OCI-LY1 (cell line): ENCODE measurements at regions not wholly inside any gene's neighbourhood (a gene's known extent, or its start where the extent isn't known, plus 50 kb on each side); places are given as distances from the start of the nearest gene placed in this dataset.

Experiments
- H2AFZ ChIP-seq: fragments of 200-600 bp; sonication (generic), shearing (Covaris generic); 2 replicates; pipeline ENCODE4 v1.6.0; 2014; ENCODE audit warnings: antibody characterized with exemption, mild to moderate bottlenecking, low read length
- H3F3A ChIP-seq: fragments of 200-600 bp; sonication (generic), shearing (Covaris generic); 2 replicates; pipeline ENCODE4 v1.6.0; 2014; ENCODE audit warnings: mild to moderate bottlenecking, antibody characterized with exemption, low read length, moderate library complexity; ENCODE audit not compliant: insufficient read depth
- H3K27ac ChIP-seq: fragments of 200-600 bp; sonication (generic); 2 replicates; pipeline ENCODE4 v1.5.1; 2014; ENCODE audit warnings: low read length, mixed run types, mild to moderate bottlenecking, low read depth; ENCODE audit not compliant: poor library complexity, severe bottlenecking
- H3K27me3 ChIP-seq: fragments of 200-600 bp; sonication (generic); 2 replicates; pipeline ENCODE4 v1.6.0; 2014; ENCODE audit warnings: antibody characterized with exemption, mild to moderate bottlenecking, low read length, moderate library complexity; ENCODE audit not compliant: insufficient read depth
- H3K36me3 ChIP-seq: fragments of 200-600 bp; sonication (generic); 2 replicates; pipeline ENCODE4 v1.6.1; 2014; ENCODE audit warnings: mild to moderate bottlenecking, antibody characterized with exemption, low read length, moderate library complexity, mixed read lengths; ENCODE audit not compliant: insufficient read depth
- H3K4me1 ChIP-seq: fragments of 200-600 bp; sonication (generic); 2 replicates; pipeline ENCODE4 v1.5.1; 2014; ENCODE audit warnings: mild to moderate bottlenecking, low read length, moderate library complexity; ENCODE audit not compliant: insufficient read depth, severe bottlenecking
- H3K4me2 ChIP-seq: fragments of 200-600 bp; sonication (generic), shearing (Covaris generic); 2 replicates; pipeline ENCODE4 v1.6.1; 2014; ENCODE audit warnings: low read length
- H3K4me3 ChIP-seq: fragments of 200-600 bp; sonication (generic); 2 replicates; pipeline ENCODE4 v1.5.1; 2014; ENCODE audit warnings: low read length, low read depth, mild to moderate bottlenecking, mixed read lengths; ENCODE audit not compliant: poor library complexity, severe bottlenecking
- H3K79me2 ChIP-seq: fragments of 200-600 bp; shearing (Covaris generic); 2 replicates; pipeline ENCODE4 v1.6.1; 2016; ENCODE audit warnings: mixed run types, low read length, mixed read lengths; ENCODE audit not compliant: insufficient read depth
- H3K9ac ChIP-seq: fragments of 200-600 bp; sonication (generic), shearing (Covaris generic); 2 replicates; pipeline ENCODE4 v1.6.1; 2014; ENCODE audit warnings: mild to moderate bottlenecking, low read length, mixed read lengths
- H3K9me2 ChIP-seq: fragments of 200-600 bp; sonication (generic), shearing (Covaris generic); 2 replicates; pipeline ENCODE4 v1.6.1; 2014; ENCODE audit warnings: low read depth, mild to moderate bottlenecking, low read length, mixed read lengths
- H3K9me3 ChIP-seq: fragments of 200-600 bp; shearing (Covaris generic); 2 replicates; pipeline ENCODE4 v1.6.1; 2014; ENCODE audit warnings: low read length, mixed read lengths
- H4K20me1 ChIP-seq: fragments of 200-600 bp; sonication (generic), shearing (Covaris generic); 2 replicates; pipeline ENCODE4 v1.6.0; 2016; ENCODE audit warnings: mild to moderate bottlenecking, low read length; ENCODE audit not compliant: insufficient read depth
- CTCF ChIP-seq: fragments of 200-600 bp; sonication (generic), shearing (Covaris generic); IDR thresholded peaks from 2 replicates; pipeline ENCODE4 v1.5.1; 2017; ENCODE audit warnings: mild to moderate bottlenecking, antibody characterized with exemption, low read length, moderate library complexity, mixed read lengths
- EZH2 ChIP-seq: fragments of 200-600 bp; sonication (generic), shearing (Covaris generic); IDR thresholded peaks from 2 replicates; pipeline ENCODE4 v1.8.0; 2017; ENCODE audit warnings: borderline replicate concordance, mixed run types, mild to moderate bottlenecking, antibody characterized with exemption, low read length, moderate library complexity, mixed read lengths

GRCh38 chr3:187974871-187975271 is 179.1 kb upstream of the LPP start:
- no peaks in the 10 kb centered on the region for H4K20me1 ChIP-seq
- no peaks in the 10 kb centered on the region for H3K9me2 ChIP-seq
- H3K4me3 ChIP-seq: peak overlapping the region; percentile 66
- TF ChIP-seq EZH2 (no peak), CTCF (peak; percentile 67; the same call in 1 of the 2 replicates)
- no peaks in the 10 kb centered on the region for H3K9me3 ChIP-seq
- H3F3A ChIP-seq: peaks cover 31% of the 10 kb centered on the region
- peaks cover 100% of the 10 kb centered on the region for H3K4me1 ChIP-seq
- H3K27ac ChIP-seq: peak overlapping the region; percentile 97
- H3K79me2 ChIP-seq: peaks cover 37% of the 10 kb centered on the region
- peak overlapping the region; percentile 87 for H3K9ac ChIP-seq
- H3K36me3 ChIP-seq: peaks cover 6% of the 10 kb centered on the region; the same call in 1 of the 2 replicates
- H3K27me3 ChIP-seq: no peaks in the 10 kb centered on the region
- H2AFZ ChIP-seq: no peak overlapping the region
- H3K4me2 ChIP-seq: peak overlapping the region; percentile 83

- Histone ChIP-seq H3K9ac (peak overlapping the region; percentile 87), H2AFZ (no peak overlapping the region), H3K4me1 (peaks cover 100% of the 10 kb centered on the region), H3K27ac (peak overlapping the region; percentile 97), H3K79me2 (peaks cover 37% of the 10 kb centered on the region), H3K36me3 (peaks cover 6% of the 10 kb centered on the region; the same call in 1 of the 2 replicates), H3K9me2 (no peaks in the 10 kb centered on the region), H3K4me2 (peak overlapping the region; percentile 83), H3F3A (peaks cover 28% of the 10 kb centered on the region), H3K9me3 (no peaks in the 10 kb centered on the region), H3K4me3 (peak overlapping the region; percentile 66), H3K27me3 (no peaks in the 10 kb centered on the region), H4K20me1 (no peaks in the 10 kb centered on the region)
- TF ChIP-seq CTCF (no peak), EZH2 (no peak)
These were observed 178.2 kb upstream of the LPP start for GRCh38 chr3:187975561-187976364.

GRCh38 chr3:187976365-187976900 is 177.5 kb upstream of the LPP start:
- no peaks in the 10 kb centered on the region for H3K27me3 ChIP-seq
- H3K4me3 ChIP-seq: peak overlapping the region; percentile 66
- H2AFZ ChIP-seq: no peak overlapping the region
- peaks cover 30% of the 10 kb centered on the region for H3F3A ChIP-seq
- peak overlapping the region; percentile 87 for H3K9ac ChIP-seq
- no peaks in the 10 kb centered on the region for H3K9me2 ChIP-seq
- peaks cover 100% of the 10 kb centered on the region for H3K4me1 ChIP-seq
- H3K9me3 ChIP-seq: no peaks in the 10 kb centered on the region
- peak overlapping the region; percentile 97 for H3K27ac ChIP-seq
- peak overlapping the region; percentile 83 for H3K4me2 ChIP-seq
- H3K79me2 ChIP-seq: peaks cover 31% of the 10 kb centered on the region
- TF ChIP-seq CTCF (no peak), EZH2 (no peak)
- peaks cover 2% of the 10 kb centered on the region; the same call in 1 of the 2 replicates for H3K36me3 ChIP-seq
- no peaks in the 10 kb centered on the region for H4K20me1 ChIP-seq
